Endodermal cell (in vitro differentiated cells): ENCODE measurements at regions not wholly inside any gene's neighbourhood (a gene's known extent, or its start where the extent isn't known, plus 50 kb on each side); places are given as distances from the start of the nearest gene placed in this dataset.
"Not testable (repeated sequence)": the region's sequence is repeated elsewhere in the genome, so short reads cannot be mapped to it uniquely, and the experiment has no call there.

Source experiments
- DNase-seq: peaks from one replicate; pipeline ENCODE4 v3.0.0-alpha.2; 2017
- H3K27ac ChIP-seq: 2 replicates; pipeline ENCODE4 v1.5.1; 2013; ENCODE audit warnings: mild to moderate bottlenecking, low read depth, low read length, moderate library complexity
- H3K27me3 ChIP-seq: 2 replicates; pipeline ENCODE4 v1.6.1; 2013; ENCODE audit warnings: mild to moderate bottlenecking, low read length, moderate library complexity; ENCODE audit not compliant: insufficient read depth, control insufficient read depth, poor library complexity, severe bottlenecking
- H3K36me3 ChIP-seq: 2 replicates; pipeline ENCODE4 v1.7.0; 2013; ENCODE audit warnings: mild to moderate bottlenecking, low read length, moderate library complexity; ENCODE audit not compliant: control insufficient read depth, insufficient read depth
- H3K4me1 ChIP-seq: one replicate; pipeline ENCODE4 v1.7.0; 2013; ENCODE audit warnings: low read length; ENCODE audit not compliant: control insufficient read depth, insufficient read depth
- H3K4me3 ChIP-seq: 2 replicates; pipeline ENCODE4 v1.5.1; 2013; ENCODE audit warnings: mild to moderate bottlenecking, low read length, moderate library complexity
- H3K9ac ChIP-seq: 2 replicates; pipeline ENCODE4 v1.6.1; 2013; ENCODE audit warnings: mild to moderate bottlenecking, low read length, moderate library complexity; ENCODE audit not compliant: poor library complexity, severe bottlenecking; ENCODE audit errors: extremely low read depth
- H3K9me3 ChIP-seq: 2 replicates; pipeline ENCODE4 v1.6.1; 2013; ENCODE audit warnings: mild to moderate bottlenecking, low read length, moderate library complexity; ENCODE audit not compliant: control insufficient read depth
- H3K27ac Mint-ChIP-seq: 2 replicates; pipeline ENCODE4 v1.8.0; 2020; ENCODE audit warnings: mixed read lengths
- H3K27me3 Mint-ChIP-seq: 2 replicates; pipeline ENCODE4 v1.8.0; 2021; ENCODE audit warnings: mild to moderate bottlenecking, mixed read lengths; ENCODE audit not compliant: insufficient read depth
- H3K36me3 Mint-ChIP-seq: 2 replicates; pipeline ENCODE4 v1.8.0; 2020; ENCODE audit warnings: low read depth, mixed read lengths
- H3K4me1 Mint-ChIP-seq: 2 replicates; pipeline ENCODE4 v1.8.0; 2020; ENCODE audit warnings: mixed read lengths
- H3K4me3 Mint-ChIP-seq: 2 replicates; pipeline ENCODE4 v1.8.0; 2020; ENCODE audit warnings: mild to moderate bottlenecking, moderate library complexity, mixed read lengths
- H3K9me3 Mint-ChIP-seq: 2 replicates; pipeline ENCODE4 v1.8.0; 2020; ENCODE audit warnings: mild to moderate bottlenecking, mixed read lengths
- CTCF ChIP-seq: fragments of 200-600 bp; sonication (generic); conservative IDR thresholded peaks from 2 replicates; pipeline ENCODE4 v1.5.0; 2021; ENCODE audit warnings: antibody characterized with exemption, mild to moderate bottlenecking
- WGBS, 2 experiments: methylation state at CpG; one replicate each; pipeline versions ENCODE4 v1.1.5 to v1.1.7; 2013; ENCODE audit warnings: missing lambda C conversion rate in 2 of 2, mixed read lengths in 1 of 2; ENCODE audit not compliant: insufficient coverage in 1 of 2, insufficient read length in 1 of 2; 5-methylcytosine and 5-hydroxymethylcytosine counted together

GRCh38 chr1:181971424-181971823, 90.1 kb downstream of the ZNF648 start:
- Mint-ChIP-seq H3K4me1 (peaks cover 31% of the 10 kb centered on the region), H3K27me3 (no peaks in the 10 kb centered on the region), H3K4me3 (no peak overlapping the region), H3K9me3 (peaks cover 6% of the 10 kb centered on the region), H3K27ac (no peak overlapping the region), H3K36me3 (no peaks in the 10 kb centered on the region)
- DNase-seq, result no peak
- no peak overlapping the region for H3K9ac ChIP-seq
- no peak overlapping the region for H3K27ac ChIP-seq
- H3K4me1 ChIP-seq, result peaks cover 9% of the 10 kb centered on the region
- TF ChIP-seq CTCF, result no peak
- H3K4me3 ChIP-seq, result no peak overlapping the region
- no peaks in the 10 kb centered on the region for H3K27me3 ChIP-seq
- no peaks in the 10 kb centered on the region for H3K36me3 ChIP-seq
- no peaks in the 10 kb centered on the region for H3K9me3 ChIP-seq

GRCh38 chr1:181969902-181970301, 91.6 kb downstream of the ZNF648 start:
- H3K4me1 ChIP-seq, result peaks cover 9% of the 10 kb centered on the region
- Mint-ChIP-seq H3K4me3 (no peak overlapping the region), H3K36me3 (no peaks in the 10 kb centered on the region)

GRCh38 chr1:181954696-181955095, 106.8 kb downstream of the ZNF648 start:
- not testable (repeated sequence) for DNase-seq, H3K4me1 Mint-ChIP-seq, H3K9ac ChIP-seq, H3K27ac ChIP-seq, H3K36me3 Mint-ChIP-seq, H3K27me3 ChIP-seq, H3K27me3 Mint-ChIP-seq, H3K27ac Mint-ChIP-seq, H3K36me3 ChIP-seq, H3K4me1 ChIP-seq, H3K4me3 Mint-ChIP-seq, H3K4me3 ChIP-seq
- peaks cover 22% of the 10 kb centered on the region for H3K9me3 ChIP-seq
- H3K9me3 Mint-ChIP-seq, result peaks cover 44% of the 10 kb centered on the region
- 93% methylated on average over 11 of the region's 11 CpGs; no CpG with 5 or more reads in 1 of the 2 experiments for WGBS, 2 experiments

More at GRCh38 chr1:181969902-181970301, 91.6 kb downstream of the ZNF648 start:
- Histone ChIP-seq H3K4me3 (no peak overlapping the region), H3K9ac (no peak overlapping the region), H3K27me3 (no peaks in the 10 kb centered on the region), H3K9me3 (peaks cover 4% of the 10 kb centered on the region), H3K36me3 (no peaks in the 10 kb centered on the region), H3K27ac (peak overlapping the region; percentile 28)
- Mint-ChIP-seq H3K9me3 (peaks cover 6% of the 10 kb centered on the region), H3K27me3 (no peaks in the 10 kb centered on the region), H3K27ac (peak overlapping the region; percentile 69), H3K4me1 (peaks cover 31% of the 10 kb centered on the region)
- 35 to 50% methylated on average over 2 of the region's 2 CpGs for WGBS, 2 experiments
- TF ChIP-seq CTCF, result no peak
- peak; percentile 93 for DNase-seq

DNA sequence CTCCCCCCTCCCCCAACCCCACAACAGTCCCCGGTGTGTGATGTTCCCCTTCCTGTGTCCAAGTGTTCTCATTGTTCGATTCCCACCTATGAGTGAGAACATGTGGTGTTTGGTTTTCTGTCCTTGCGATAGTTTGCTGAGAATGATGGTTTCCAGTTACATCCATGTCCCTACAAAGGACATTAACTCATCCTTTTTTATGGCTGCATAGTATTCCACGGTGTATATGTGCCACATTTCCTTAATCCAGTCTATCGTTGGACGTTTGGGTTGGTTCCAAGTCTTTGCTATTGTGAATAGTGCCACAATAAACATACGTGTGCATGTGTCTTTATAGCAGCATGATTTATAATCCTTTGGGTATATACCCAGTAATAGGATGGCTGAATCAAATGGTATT, 107.3 kb downstream of the ZNF648 start:
- H3K36me3 Mint-ChIP-seq, H3K36me3 ChIP-seq, H3K4me1 Mint-ChIP-seq, H3K4me3 Mint-ChIP-seq, H3K4me1 ChIP-seq, H3K27ac Mint-ChIP-seq, DNase-seq, H3K9ac ChIP-seq, H3K27ac ChIP-seq, H3K4me3 ChIP-seq, H3K27me3 Mint-ChIP-seq, H3K27me3 ChIP-seq: not testable (repeated sequence)
- WGBS, 2 experiments, result 93 to 98% methylated on average over 2 to 5 of the region's 7 CpGs
- H3K9me3 Mint-ChIP-seq, result peaks cover 39% of the 10 kb centered on the region
- peaks cover 22% of the 10 kb centered on the region for H3K9me3 ChIP-seq
